K562 (cell line): ENCODE measurements at regions not wholly inside any gene's neighbourhood (a gene's known extent, or its start where the extent isn't known, plus 50 kb on each side); places are given as distances from the start of the nearest gene placed in this dataset.

ENCODE experiments used
- ATAC-seq: fragments of 200-7000 bp; cut with Tn5 transposase; 3 replicates; pipeline ENCODE4 v1.9.1; 2020; ENCODE audit warnings: moderate library complexity
- BruUV-seq: library from RNA; stranded (reverse); fragments of 400-500 nt; replicated peaks from 2 replicates; lab custom pipeline; 2021; lab: Mats Ljungman, UMichigan
- CTCF ChIA-PET: fragments of 300-600 bp; formaldehyde crosslinking; extraction: SDS; loops from one replicate; lab custom pipeline; 2021; ENCODE audit warnings: low intra/inter-chr PET ratio; lab: Yijun Ruan, JAX
- POLR2A ChIA-PET: fragments of 300-600, 350-650 bp; sonication (Branson Sonifier 250); formaldehyde crosslinking; extraction: SDS; loops from one replicate; lab custom pipeline; 2021; ENCODE audit warnings: antibody characterized with exemption, inconsistent platforms; lab: Yijun Ruan, JAX
- DNase-seq, 4 experiments: peaks; one replicate each; pipeline versions ENCODE4 v3.0.0 to v3.0.0-alpha.2; 2011 to 2018; ENCODE audit warnings: low spot score in 3 of 4, mixed read lengths in 3 of 4; ENCODE audit errors: extremely low read depth in 1 of 4
- FAIRE-seq: peaks from 2 replicates; lab custom pipeline; 2011; peaks lifted over from hg19 to GRCh38; lab: Jason Lieb, UNC
- H2AFZ ChIP-seq: 2 replicates; pipeline ENCODE4 v1.6.0; 2011; ENCODE audit warnings: low read depth, low read length, control low read depth, inconsistent platforms
- H3K27ac ChIP-seq: fragments of 200-600 bp; 3 replicates; pipeline ENCODE4 v1.8.0; 2011; ENCODE audit warnings: low read depth, mild to moderate bottlenecking, control low read depth, inconsistent platforms, low read length, moderate library complexity, mixed read lengths; ENCODE audit errors: extremely low read depth
- H3K27me3 ChIP-seq, 2 experiments: fragments of 300-600 bp in 1 of 2; 2 replicates in 1 of 2; 3 replicates in 1 of 2; pipeline versions ENCODE4 v1.6.0 to v1.8.0; 2011; ENCODE audit warnings: inconsistent platforms in 2 of 2, low read length in 2 of 2, mild to moderate bottlenecking in 1 of 2, mixed read lengths in 1 of 2, moderate library complexity in 1 of 2; ENCODE audit not compliant: control insufficient read depth in 2 of 2, insufficient read depth in 2 of 2
- H3K36me3 ChIP-seq: fragments of 300-600 bp; 3 replicates; pipeline ENCODE4 v1.8.0; 2011; ENCODE audit warnings: mild to moderate bottlenecking, low read length, inconsistent platforms; ENCODE audit not compliant: control insufficient read depth, insufficient read depth
- H3K4me1 ChIP-seq, 2 experiments: fragments of 200-600 bp in 1 of 2; replicated peaks in 1 of 2; 2 replicates in 1 of 2; 3 replicates in 1 of 2; pipeline versions ENCODE4 v1.5.1 to v1.8.0; 2011; ENCODE audit warnings: inconsistent platforms in 2 of 2, low read length in 2 of 2, mild to moderate bottlenecking in 1 of 2, mixed read lengths in 1 of 2, moderate library complexity in 1 of 2; ENCODE audit not compliant: control insufficient read depth in 2 of 2, insufficient read depth in 2 of 2
- H3K4me2 ChIP-seq: 2 replicates; pipeline ENCODE4 v1.6.1; 2011; ENCODE audit warnings: low read length, control low read depth, inconsistent platforms, mixed read lengths; ENCODE audit not compliant: insufficient read depth
- H3K4me3 ChIP-seq: fragments of 200-600 bp; sonication (generic), shearing (Covaris generic); 2 replicates; pipeline ENCODE4 v1.5.1; 2016; ENCODE audit warnings: control low read depth, inconsistent platforms
- H3K79me2 ChIP-seq: fragments of 200-600 bp; 3 replicates; pipeline ENCODE4 v1.8.0; 2011; ENCODE audit warnings: low read length, inconsistent platforms; ENCODE audit not compliant: control insufficient read depth, insufficient read depth
- H3K9ac ChIP-seq, 2 experiments: 2 replicates each; pipeline versions ENCODE4 v1.6.0 to v1.6.1; 2011; ENCODE audit warnings: low read depth in 2 of 2, low read length in 2 of 2, control low read depth in 1 of 2, inconsistent platforms in 1 of 2, mild to moderate bottlenecking in 1 of 2, mixed read lengths in 1 of 2; ENCODE audit not compliant: insufficient read depth in 1 of 2
- H3K9me1 ChIP-seq: one replicate; pipeline ENCODE4 v1.6.0; 2011; ENCODE audit warnings: inconsistent platforms, mild to moderate bottlenecking, low read length, moderate library complexity; ENCODE audit not compliant: control insufficient read depth, insufficient read depth
- H3K9me3 ChIP-seq: replicated peaks from 2 replicates; pipeline ENCODE4 v1.5.1; 2011; ENCODE audit warnings: low read depth, low read length, inconsistent platforms; ENCODE audit not compliant: control insufficient read depth, insufficient read depth
- H4K20me1 ChIP-seq: replicated peaks from 2 replicates; pipeline ENCODE4 v1.6.1; 2011; ENCODE audit warnings: low read length, inconsistent platforms, mixed read lengths; ENCODE audit not compliant: control insufficient read depth, insufficient read depth
- CBX8 ChIP-seq: fragments of 200-600 bp; sonication (generic); IDR thresholded peaks from 2 replicates; pipeline ENCODE4 v1.6.1; 2012; ENCODE audit warnings: borderline replicate concordance, mixed run types, low read depth, mild to moderate bottlenecking, moderate library complexity, mixed read lengths, low read length, control low read depth, inconsistent platforms; ENCODE audit not compliant: poor library complexity, severe bottlenecking; ENCODE audit errors: extremely low read depth
- DNMT1 ChIP-seq: fragments of 450-650 bp; IDR thresholded peaks from 2 replicates; pipeline ENCODE4 v1.6.1; 2016; ENCODE audit warnings: antibody characterized with exemption, mild to moderate bottlenecking
- GABPA ChIP-seq: fragments of 200-800 bp; sonication (Bioruptor generic); conservative IDR thresholded peaks from 2 replicates; pipeline ENCODE4 v1.6.1; 2016; ENCODE audit warnings: low read depth, missing genetic modification characterization, missing compliant biosample characterization
- HOXB6 ChIP-seq: fragments of 250-450 bp; sonication (Bioruptor Pico); IDR thresholded peaks from 2 replicates; pipeline ENCODE4 v1.5.1; 2022; ENCODE audit warnings: mild to moderate bottlenecking, borderline replicate concordance
- LEF1 ChIP-seq: fragments of 450-650 bp; IDR thresholded peaks from 2 replicates; pipeline ENCODE4 v1.6.1; 2016; ENCODE audit warnings: mild to moderate bottlenecking
- NONO ChIP-seq, 2 experiments: fragments of 200-400 bp in 1 of 2; fragments of 450-650 bp in 1 of 2; formaldehyde crosslinking in 1 of 2; IDR thresholded peaks; 2 replicates each; pipeline ENCODE4 v1.6.1; 2017; ENCODE audit warnings: low read depth in 2 of 2, mild to moderate bottlenecking in 2 of 2, moderate library complexity in 2 of 2, low read length in 1 of 2
- NR4A1 ChIP-seq, 2 experiments: fragments of 250-450 bp in 1 of 2; fragments of 450-650 bp in 1 of 2; sonication (Bioruptor Pico) in 1 of 2; IDR thresholded peaks; 2 replicates each; pipeline versions ENCODE4 v1.4.0 to v1.6.1; 2016 to 2020; ENCODE audit warnings: mild to moderate bottlenecking in 2 of 2, missing compliant biosample characterization in 1 of 2, missing genetic modification characterization in 1 of 2, moderate library complexity in 1 of 2
- RBM22 ChIP-seq: fragments of 200-400 bp; formaldehyde crosslinking; IDR thresholded peaks from 2 replicates; pipeline ENCODE4 v1.6.1; 2018; ENCODE audit warnings: low read length, low read depth; ENCODE audit not compliant: poor library complexity, severe bottlenecking
- SMARCA4 ChIP-seq: fragments of 450-650 bp; IDR thresholded peaks from 2 replicates; pipeline ENCODE4 v1.6.1; 2016
- TCF7 ChIP-seq: sonication (generic); IDR thresholded peaks from 2 replicates; pipeline ENCODE4 v1.6.1; 2016; ENCODE audit warnings: antibody characterized with exemption, borderline replicate concordance
- TCFL5 ChIP-seq: fragments of 250-450 bp; sonication (Bioruptor Pico); conservative IDR thresholded peaks from 2 replicates; pipeline ENCODE4 v1.6.1; 2021; ENCODE audit warnings: mild to moderate bottlenecking, moderate library complexity, matching md5 sums
- WGBS: fragments of 100-300 bp; shearing (Covaris generic); methylation state at CpG from one replicate; pipeline ENCODE4 v1.1.6; 2016; ENCODE audit warnings: low coverage, mixed read lengths; ENCODE audit not compliant: insufficient coverage; ENCODE audit errors: missing lambda C conversion rate; 5-methylcytosine and 5-hydroxymethylcytosine counted together
- in situ Hi-C: fragments of 300-500 bp; cut with MboI; formaldehyde crosslinking; loops from 4 replicates; pipeline ENCODE4 v1.15.0; 2018; ENCODE audit warnings: inconsistent platforms, mixed read lengths
- intact Hi-C: fragments of 100-400 bp; cut with micrococcal nuclease; formaldehyde crosslinking; loops from 2 replicates; pipeline ENCODE4 v1.14.2; 2022
- TF ChIP-seq, protein P1 (sequence below): fragments of 250-450 bp; sonication (Bioruptor Pico); IDR thresholded peaks from 2 replicates; pipeline ENCODE4 v1.8.0; 2022; ENCODE audit warnings: moderate library complexity, mild to moderate bottlenecking, inconsistent platforms
- TF ChIP-seq, protein P2 (sequence below): fragments of 450-650 bp; IDR thresholded peaks from 2 replicates; pipeline ENCODE4 v1.6.1; 2016

DNA sequence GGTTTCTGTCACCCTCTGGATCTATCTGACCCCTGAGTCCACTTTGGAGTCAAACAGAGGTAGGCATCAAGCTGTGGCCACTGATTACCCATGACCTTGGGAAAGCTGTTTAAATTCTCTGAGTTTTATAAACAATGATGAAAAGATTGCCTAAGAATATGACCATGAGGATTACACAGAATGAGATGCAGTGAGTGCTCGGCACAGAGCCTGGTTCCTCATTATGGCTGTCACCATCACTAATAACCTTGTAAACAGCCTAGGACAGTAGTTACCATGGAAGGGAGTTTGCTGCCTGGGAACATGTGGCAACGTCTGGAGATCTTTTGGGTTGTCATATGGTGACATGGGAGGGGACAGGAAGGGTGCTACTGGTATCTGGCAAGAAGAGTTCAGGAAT is 248.3 kb upstream of the KAZN start:
- POLR2A ChIA-PET, result interaction anchor here (0.8 kb wide), 1 partner anchor 851 kb away, joined by 3 read pairs; no protein-coding TSS in a partner anchor
- ATAC-seq, result no peak
- WGBS, result 28% methylated on average over 2 of the region's 2 CpGs
- Histone ChIP-seq H4K20me1 (no peaks in the 10 kb centered on the region), H3K27ac (no peak overlapping the region), H3K9ac (no peak overlapping the region), H3K79me2 (no peaks in the 10 kb centered on the region), H3K9me1 (no peaks in the 10 kb centered on the region), H2AFZ (no peak overlapping the region), H3K27me3 (no peaks in the 10 kb centered on the region; a peak in 1 of 5 replicates), H3K4me3 (no peak overlapping the region), H3K4me2 (no peak overlapping the region), H3K36me3 (no peaks in the 10 kb centered on the region; the same call in 2 of the 3 replicates), H3K9me3 (no peaks in the 10 kb centered on the region), H3K4me1 (peaks cover 0 to 8% of the 10 kb centered on the region in 2 experiments; a peak in 2 of 5 replicates)
- intact Hi-C loops (no loop called here), in situ Hi-C loops (no loop called here)
- FAIRE-seq, result no peak
- TF ChIP-seq CBX8 (no peak), RBM22 (no peak), NONO (IDR thresholded peaks at IDR 0.05; ENCODE audit: low read depth in 2 of 2, low read length in 1 of 2) (no peak), TCF7 (no peak), DNMT1 (no peak), NR4A1 (CRISPR knock-in tag; IDR thresholded peaks at IDR 0.05) (no peak), NR4A1 (tag; IDR thresholded peaks at IDR 0.05) (no peak), SMARCA4 (no peak), GABPA (tag) (no peak), LEF1 (no peak), HOXB6 (CRISPR knock-in tag) (no peak), TCFL5 (CRISPR knock-in tag) (no peak)
- TF ChIP-seq, protein P1, sequence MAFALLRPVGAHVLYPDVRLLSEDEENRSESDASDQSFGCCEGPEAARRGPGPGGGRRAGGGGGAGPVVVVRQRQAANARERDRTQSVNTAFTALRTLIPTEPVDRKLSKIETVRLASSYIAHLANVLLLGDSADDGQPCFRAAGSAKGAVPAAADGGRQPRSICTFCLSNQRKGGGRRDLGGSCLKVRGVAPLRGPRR (CRISPR knock-in tag), result no peak
- TF ChIP-seq, protein P2, sequence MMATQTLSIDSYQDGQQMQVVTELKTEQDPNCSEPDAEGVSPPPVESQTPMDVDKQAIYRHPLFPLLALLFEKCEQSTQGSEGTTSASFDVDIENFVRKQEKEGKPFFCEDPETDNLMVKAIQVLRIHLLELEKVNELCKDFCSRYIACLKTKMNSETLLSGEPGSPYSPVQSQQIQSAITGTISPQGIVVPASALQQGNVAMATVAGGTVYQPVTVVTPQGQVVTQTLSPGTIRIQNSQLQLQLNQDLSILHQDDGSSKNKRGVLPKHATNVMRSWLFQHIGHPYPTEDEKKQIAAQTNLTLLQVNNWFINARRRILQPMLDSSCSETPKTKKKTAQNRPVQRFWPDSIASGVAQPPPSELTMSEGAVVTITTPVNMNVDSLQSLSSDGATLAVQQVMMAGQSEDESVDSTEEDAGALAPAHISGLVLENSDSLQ, result no peak
- CTCF ChIA-PET, result no interaction called here
- BruUV-seq, result no TSS peak
- no peak for DNase-seq
